Activated naive CD4-positive, alpha-beta T cell treated with anti-CD3 and anti-CD28 coated beads, Interleukin-2, amount 50 U/mL, for 72 hours (primary cell): ENCODE measurements at regions not wholly inside any gene's neighbourhood (a gene's known extent, or its start where the extent isn't known, plus 50 kb on each side); places are given as distances from the start of the nearest gene placed in this dataset.
A peak's percentile ranks its signal among the peaks of the same experiment; 100 is the strongest.

Experiments used
- ATAC-seq, 2 donors: fragments of 150-1000 bp; cut with Tn5 transposase; 2 replicates each; pipeline ENCODE4 v1.10.0; 2021; ENCODE audit warnings: mild to moderate bottlenecking in 2 of 2, moderate library complexity in 2 of 2
- DNase-seq, 2 donors: peaks; one replicate each; pipeline ENCODE4 v3.0.0; 2021 to 2022; ENCODE audit warnings: low spot score in 2 of 2
- H3K27ac Mint-ChIP-seq, 2 donors: one replicate each; pipeline ENCODE4 v1.8.0; 2022; ENCODE audit warnings: mild to moderate bottlenecking in 2 of 2, mixed read lengths in 2 of 2
- H3K36me3 Mint-ChIP-seq, 2 donors: one replicate each; pipeline ENCODE4 v1.8.0; 2022; ENCODE audit warnings: mixed read lengths in 2 of 2
- H3K9me3 Mint-ChIP-seq, 2 donors: one replicate each; pipeline ENCODE4 v1.8.0; 2022; ENCODE audit warnings: mixed read lengths in 2 of 2

- ATAC-seq (no peak), DNase-seq (no peak)
- no peaks in the 10 kb centered on the region for H3K9me3 Mint-ChIP-seq
- H3K27ac Mint-ChIP-seq = no peak overlapping the region
- no peaks in the 10 kb centered on the region for H3K36me3 Mint-ChIP-seq
Observed at GRCh38 chr5:167773668-167774301, 517.7 kb upstream of the WWC1 start.

- ATAC-seq (no peak), DNase-seq (no peak)
- Mint-ChIP-seq H3K36me3 (no peaks in the 10 kb centered on the region), H3K9me3 (no peaks in the 10 kb centered on the region), H3K27ac (no peak overlapping the region)
Observed at GRCh38 chr5:167777746-167778145, 513.7 kb upstream of the WWC1 start.

- H3K9me3 Mint-ChIP-seq = no peaks in the 10 kb centered on the region
- no peaks in the 10 kb centered on the region for H3K36me3 Mint-ChIP-seq
- ATAC-seq (no peak), DNase-seq (no peak)
- no peak overlapping the region for H3K27ac Mint-ChIP-seq
Observed at GRCh38 chr5:167778228-167778627, 513.2 kb upstream of the WWC1 start.

- H3K27ac Mint-ChIP-seq = no peak overlapping the region
- H3K36me3 Mint-ChIP-seq = no peaks in the 10 kb centered on the region
- no peak for DNase-seq
- no peak for ATAC-seq
- no peaks in the 10 kb centered on the region for H3K9me3 Mint-ChIP-seq
Observed at GRCh38 chr5:167779644-167780043, 511.8 kb upstream of the WWC1 start.

- Mint-ChIP-seq H3K27ac (no peak overlapping the region), H3K36me3 (no peaks in the 10 kb centered on the region), H3K9me3 (peaks cover 0 to 2% of the 10 kb centered on the region in 2 donors)
- ATAC-seq = no peak
- no peak for DNase-seq
Observed at GRCh38 chr5:167780177-167780576, 511.3 kb upstream of the WWC1 start.

DNA sequence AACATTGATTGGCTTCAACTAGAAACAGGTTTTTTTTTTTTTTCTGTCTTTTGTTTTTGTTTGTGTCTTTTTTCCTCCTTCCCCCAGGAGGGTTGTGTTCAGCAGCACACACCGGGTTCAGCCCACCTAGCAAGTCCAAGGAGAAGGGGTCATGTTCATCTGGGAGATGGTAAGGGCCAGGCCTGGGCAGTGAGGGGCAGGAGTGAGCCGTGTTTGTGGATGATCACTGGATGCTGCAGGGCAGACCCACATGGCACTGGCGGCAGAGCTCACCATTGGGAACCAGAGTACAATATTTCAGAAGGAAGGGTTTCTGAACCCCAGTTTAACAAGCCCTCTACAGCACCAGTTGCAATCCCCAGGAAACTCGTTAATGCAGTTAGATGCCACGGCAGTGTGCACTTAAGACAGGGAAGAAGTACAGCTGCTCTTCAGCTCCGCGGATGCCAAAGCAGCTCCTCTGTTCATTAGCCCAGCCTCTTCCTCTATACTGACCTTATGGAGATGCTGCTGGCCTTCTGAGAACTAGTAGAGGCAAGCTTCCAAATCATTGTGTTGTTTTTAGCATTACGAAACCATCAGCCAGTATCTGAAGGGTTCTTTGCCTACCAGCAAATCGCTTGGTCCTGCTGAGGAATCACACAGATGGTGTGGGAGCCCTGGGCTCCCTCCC is 508.2 kb upstream of the WWC1 start:
- Mint-ChIP-seq H3K27ac (no peak overlapping the region), H3K36me3 (no peaks in the 10 kb centered on the region), H3K9me3 (peaks cover 0 to 4% of the 10 kb centered on the region in 2 donors)
- ATAC-seq = no peak
- no peak for DNase-seq

DNA sequence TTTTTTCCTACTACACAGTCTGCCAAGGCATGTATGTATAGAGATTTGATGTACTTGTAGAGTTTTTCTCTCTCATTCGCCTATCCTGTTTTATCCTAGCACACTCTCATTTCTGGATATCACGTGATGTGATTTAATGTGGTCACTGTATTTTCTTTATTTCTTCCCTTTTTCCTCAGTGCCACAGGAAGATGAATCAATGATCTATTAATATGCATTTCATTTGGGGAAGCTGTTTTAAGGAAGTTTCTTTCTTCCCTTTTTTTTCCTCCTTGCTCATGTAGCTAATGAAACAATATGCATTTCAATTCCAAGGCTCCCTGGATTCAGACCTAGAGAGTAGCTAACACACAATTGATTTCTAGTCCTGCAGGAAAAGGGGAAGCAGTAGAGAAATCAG is 506.3 kb upstream of the WWC1 start:
- Mint-ChIP-seq H3K9me3 (peaks cover 0 to 4% of the 10 kb centered on the region in 2 donors), H3K36me3 (no peaks in the 10 kb centered on the region), H3K27ac (no peak overlapping the region)
- ATAC-seq = no peak
- DNase-seq = no peak

GRCh38 chr5:167785901-167786300 is 505.5 kb upstream of the WWC1 start:
- H3K9me3 Mint-ChIP-seq = peaks cover 0 to 4% of the 10 kb centered on the region in 2 donors
- no peak for DNase-seq
- no peaks in the 10 kb centered on the region for H3K36me3 Mint-ChIP-seq
- no peak overlapping the region for H3K27ac Mint-ChIP-seq
- no peak for ATAC-seq

DNA sequence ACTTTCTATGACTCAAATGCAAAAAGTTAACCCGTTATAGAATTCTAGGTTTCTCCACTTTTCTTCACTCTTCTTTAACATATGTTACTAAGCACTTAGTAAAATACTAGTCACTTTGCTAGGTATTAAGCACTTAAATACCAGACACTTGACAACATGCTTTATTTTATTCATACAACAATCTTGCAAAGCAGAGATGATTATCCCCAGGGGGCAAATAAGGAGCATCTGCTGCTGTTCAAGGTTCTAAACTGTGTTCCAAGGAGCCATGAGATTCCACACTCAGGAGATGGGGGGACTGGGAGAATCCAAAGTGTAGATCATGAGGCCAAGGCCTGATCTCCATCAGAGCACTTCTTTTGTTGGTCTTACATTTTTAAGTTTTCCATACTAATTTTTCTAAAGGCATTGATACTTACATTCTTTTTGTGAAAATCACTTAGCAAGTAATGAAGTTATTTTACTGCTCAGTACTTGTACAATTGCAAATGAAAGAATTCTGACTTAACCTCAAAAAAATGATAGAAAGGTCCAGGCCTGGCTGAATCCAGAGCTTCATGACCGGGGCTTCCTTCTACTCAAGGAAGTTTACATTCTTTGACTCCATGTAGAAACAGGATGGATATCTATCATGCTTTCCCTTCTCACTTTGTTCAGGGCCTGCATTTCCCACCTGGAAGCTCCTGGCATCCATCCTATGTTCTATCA is 504.4 kb upstream of the WWC1 start:
- Mint-ChIP-seq H3K9me3 (peaks cover 0 to 4% of the 10 kb centered on the region in 2 donors), H3K27ac (no peak overlapping the region), H3K36me3 (no peaks in the 10 kb centered on the region)
- ATAC-seq (no peak), DNase-seq (no peak)

DNA sequence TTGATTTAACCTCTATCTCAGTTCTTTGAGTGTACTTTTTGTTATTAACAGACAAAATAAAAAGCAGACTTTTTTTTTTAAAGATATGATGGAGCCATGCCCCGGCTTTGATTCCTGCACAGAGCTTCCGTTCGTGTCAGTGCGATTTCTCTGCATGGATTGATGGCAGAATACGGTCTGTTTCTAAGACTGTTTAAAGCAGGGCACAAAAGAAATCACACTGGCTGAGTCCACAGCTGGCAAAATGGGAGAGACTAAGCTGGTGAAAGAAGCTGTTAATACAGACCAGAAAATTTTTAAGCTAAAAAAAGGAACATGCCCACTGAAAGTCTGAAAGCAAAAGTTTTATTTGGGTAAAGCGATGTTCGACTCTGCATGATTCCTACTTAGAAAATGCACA is 501.4 kb upstream of the WWC1 start:
- H3K36me3 Mint-ChIP-seq = no peaks in the 10 kb centered on the region
- no peak for ATAC-seq
- peaks cover 0 to 4% of the 10 kb centered on the region in 2 donors for H3K9me3 Mint-ChIP-seq

GRCh38 chr5:167790462-167791260 is 500.8 kb upstream of the WWC1 start:
- DNase-seq = no peak
- ATAC-seq = no peak
- Mint-ChIP-seq H3K9me3 (no peaks in the 10 kb centered on the region), H3K27ac (no peak overlapping the region), H3K36me3 (no peaks in the 10 kb centered on the region)

More for the DNA sequence above, 501.4 kb upstream of the WWC1 start:
- DNase-seq = no peak
- no peak overlapping the region for H3K27ac Mint-ChIP-seq

GRCh38 chr5:167792514-167792913 is 498.9 kb upstream of the WWC1 start:
- H3K36me3 Mint-ChIP-seq = no peaks in the 10 kb centered on the region
- no peak for DNase-seq
- H3K9me3 Mint-ChIP-seq = no peaks in the 10 kb centered on the region
- no peak overlapping the region for H3K27ac Mint-ChIP-seq
- no peak for ATAC-seq

- Mint-ChIP-seq H3K27ac (no peak overlapping the region), H3K9me3 (no peaks in the 10 kb centered on the region)
Observed at GRCh38 chr5:167793700-167794099, 497.7 kb upstream of the WWC1 start.

DNA sequence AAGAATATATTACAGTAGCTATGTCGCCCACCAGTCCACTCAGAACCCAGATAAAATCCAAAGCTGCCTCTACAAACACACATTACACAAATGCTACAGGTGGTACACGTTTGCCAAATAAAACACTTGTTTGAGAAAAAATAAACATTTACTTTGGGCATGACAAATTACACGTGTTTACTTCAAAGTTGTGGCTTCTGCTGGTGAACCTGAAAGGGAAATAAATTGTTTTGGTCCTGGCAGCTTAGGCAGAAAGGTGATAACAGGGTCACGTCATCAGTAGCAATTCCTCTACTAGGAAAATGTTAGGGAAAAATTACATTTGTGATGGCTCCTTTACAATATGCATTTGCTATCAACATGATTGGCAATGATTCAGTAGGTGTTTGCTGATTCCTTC is 497.3 kb upstream of the WWC1 start:
- Mint-ChIP-seq H3K36me3 (no peaks in the 10 kb centered on the region), H3K9me3 (no peaks in the 10 kb centered on the region), H3K27ac (no peak overlapping the region)
- ATAC-seq = no peak
- DNase-seq = no peak

More at GRCh38 chr5:167793700-167794099, 497.7 kb upstream of the WWC1 start:
- no peak for DNase-seq
- H3K36me3 Mint-ChIP-seq = no peaks in the 10 kb centered on the region
- ATAC-seq = no peak

DNA sequence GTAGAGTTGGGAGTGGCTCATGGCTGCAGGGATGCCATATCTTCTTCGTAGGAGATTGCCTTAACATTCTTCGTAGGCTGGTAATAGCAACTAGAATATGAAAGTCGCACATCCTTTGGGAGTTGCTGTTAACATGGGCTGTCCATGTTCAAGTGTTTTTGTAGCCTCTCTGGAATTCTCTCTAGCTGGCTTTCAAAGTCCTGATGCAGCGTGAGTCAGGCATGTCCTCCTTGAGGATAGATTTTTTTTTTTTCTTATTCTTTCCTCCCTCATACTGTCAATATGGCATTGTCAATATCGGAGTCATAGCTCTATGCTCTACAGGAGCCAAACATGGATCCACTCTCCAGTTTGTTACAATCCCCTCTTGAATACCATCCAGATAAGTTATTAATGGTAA is 494.8 kb upstream of the WWC1 start:
- Mint-ChIP-seq H3K36me3 (no peaks in the 10 kb centered on the region), H3K27ac (no peak overlapping the region), H3K9me3 (peaks cover 4 to 5% of the 10 kb centered on the region in 2 donors)
- no peak for DNase-seq
- ATAC-seq = no peak

DNA sequence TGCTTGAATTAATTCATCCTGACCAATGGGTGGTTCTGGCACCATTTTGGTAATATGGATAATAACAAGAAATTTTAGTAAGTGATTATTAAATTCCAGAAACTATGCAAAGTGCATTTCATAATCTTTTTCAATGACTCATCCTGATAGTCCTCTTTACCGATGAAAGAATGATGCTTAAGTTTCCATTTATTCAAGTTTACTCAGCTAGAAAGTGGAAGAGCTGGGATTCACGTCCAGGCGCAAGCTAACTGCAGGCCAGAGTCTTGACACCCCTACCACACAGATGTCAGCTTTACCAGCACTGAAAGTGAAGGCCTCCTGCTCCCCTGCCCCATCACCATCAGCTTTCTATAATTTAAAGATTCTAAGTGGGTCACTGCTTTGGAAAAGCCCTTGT is 493.5 kb upstream of the WWC1 start:
- DNase-seq = no peak
- peak in 1 of 2 donors; percentile 90 for ATAC-seq
- Mint-ChIP-seq H3K9me3 (peaks cover 4 to 5% of the 10 kb centered on the region in 2 donors), H3K27ac (no peak overlapping the region), H3K36me3 (no peaks in the 10 kb centered on the region)

DNA sequence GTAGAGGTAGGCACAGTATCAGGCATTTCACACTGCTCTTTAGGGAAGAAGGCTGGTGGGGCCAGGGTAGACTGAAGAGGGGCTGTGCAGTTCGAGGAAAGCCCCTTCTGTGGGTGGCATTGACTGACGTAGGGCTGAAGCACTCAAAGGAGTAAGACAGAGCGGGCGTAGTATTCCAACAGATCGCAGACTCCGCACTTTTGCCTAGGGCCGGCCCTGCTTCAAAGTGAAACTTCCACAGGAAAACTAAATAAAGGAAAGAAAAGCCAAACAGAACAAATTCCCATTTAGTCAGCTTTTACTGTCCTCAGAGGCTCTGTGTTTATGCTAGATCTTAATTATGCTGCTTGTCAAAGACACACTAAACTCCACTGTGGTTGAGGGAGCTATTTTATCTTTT is 493.0 kb upstream of the WWC1 start:
- Mint-ChIP-seq H3K27ac (no peak overlapping the region), H3K9me3 (peaks cover 4 to 5% of the 10 kb centered on the region in 2 donors), H3K36me3 (no peaks in the 10 kb centered on the region)
- ATAC-seq = peak in 1 of 2 donors; percentile 3
- DNase-seq = no peak
